HFF-Myc (cell line): ENCODE measurements at regions not wholly inside any gene's neighbourhood (a gene's known extent, or its start where the extent isn't known, plus 50 kb on each side); places are given as distances from the start of the nearest gene placed in this dataset.

Source experiments
- DNase-seq: peaks from one replicate; pipeline ENCODE4 v3.0.0-alpha.2; 2011; ENCODE audit warnings: low read depth; ENCODE audit errors: extremely low read depth
- H3K4me3 ChIP-seq: replicated peaks from 2 replicates; pipeline ENCODE4 v1.5.1; 2011; ENCODE audit warnings: low read depth, mild to moderate bottlenecking, control low read depth, low read length
- CTCF ChIP-seq: IDR thresholded peaks from 2 replicates; pipeline ENCODE4 v1.5.1; 2012; ENCODE audit warnings: mild to moderate bottlenecking, low read depth, low read length, control low read depth; ENCODE audit errors: missing control alignments

GRCh38 chr6:14511061-14511586, 393.6 kb downstream of the CD83 start:
- no peak overlapping the region for H3K4me3 ChIP-seq
- no peak for TF ChIP-seq CTCF

GRCh38 chr6:14512246-14512645, 394.7 kb downstream of the CD83 start:
- no peak overlapping the region for H3K4me3 ChIP-seq
- no peak for DNase-seq
- TF ChIP-seq CTCF = no peak

More at GRCh38 chr6:14511061-14511586, 393.6 kb downstream of the CD83 start:
- DNase-seq = no peak

GRCh38 chr6:14513496-14514393, 396.2 kb downstream of the CD83 start:
- DNase-seq = no peak
- no peak overlapping the region for H3K4me3 ChIP-seq
- TF ChIP-seq CTCF = no peak

- DNase-seq = no peak
- no peak overlapping the region for H3K4me3 ChIP-seq
- TF ChIP-seq CTCF = no peak
Measured at GRCh38 chr6:14516956-14517355, 399.4 kb downstream of the CD83 start.

- no peak for TF ChIP-seq CTCF
- H3K4me3 ChIP-seq = no peak overlapping the region
- no peak for DNase-seq
Measured at GRCh38 chr6:14517516-14518105, 400.0 kb downstream of the CD83 start.

GRCh38 chr6:14518515-14519217, 401.1 kb downstream of the CD83 start:
- no peak for TF ChIP-seq CTCF
- peak; percentile 79 for DNase-seq
- no peak overlapping the region for H3K4me3 ChIP-seq
